SK-N-SH (cell line): ENCODE measurements at regions not wholly inside any gene's neighbourhood (a gene's known extent, or its start where the extent isn't known, plus 50 kb on each side); places are given as distances from the start of the nearest gene placed in this dataset.

Experiments used
- CTCF ChIA-PET: fragments of 300-600, 350-600 bp; formaldehyde crosslinking; extraction: SDS; loops from one replicate; lab custom pipeline; 2021; lab: Yijun Ruan, JAX
- POLR2A ChIA-PET: fragments of 350-600 bp; sonication (Branson Sonifier 250); formaldehyde crosslinking; extraction: SDS; loops from one replicate; lab custom pipeline; 2020; ENCODE audit warnings: antibody characterized with exemption, inconsistent platforms; lab: Yijun Ruan, JAX
- DNase-seq: peaks from one replicate; pipeline ENCODE4 v3.0.0; 2012
- H2AFZ ChIP-seq: fragments of 200-600 bp; sonication (generic); 2 replicates; pipeline ENCODE4 v1.8.1; 2016; ENCODE audit warnings: antibody characterized with exemption, mild to moderate bottlenecking, low read depth
- H3F3A ChIP-seq: fragments of 200-600 bp; sonication (generic); replicated peaks from 2 replicates; pipeline ENCODE3; 2016; ENCODE audit warnings: antibody characterized with exemption, mild to moderate bottlenecking; ENCODE audit not compliant: insufficient read depth
- H3K27ac ChIP-seq, 2 experiments: fragments of 200-500 bp in 1 of 2; fragments of 200-600 bp in 1 of 2; sonication (Bioruptor generic) in 1 of 2; sonication (generic), shearing (Covaris generic) in 1 of 2; 2 replicates each; pipeline versions ENCODE4 v1.5.1 to v1.6.1; 2014 to 2016; ENCODE audit warnings: low read depth in 2 of 2, inconsistent platforms in 1 of 2, low read length in 1 of 2, mild to moderate bottlenecking in 1 of 2, mixed read lengths in 1 of 2
- H3K27me3 ChIP-seq: fragments of 200-600 bp; sonication (generic), shearing (Covaris generic); 2 replicates; pipeline ENCODE4 v1.6.1; 2016; ENCODE audit warnings: mixed run types; ENCODE audit not compliant: insufficient read depth
- H3K36me3 ChIP-seq, 2 experiments: fragments of 200-500 bp in 1 of 2; fragments of 200-600 bp in 1 of 2; sonication (Bioruptor generic) in 1 of 2; sonication (generic) in 1 of 2; replicated peaks in 1 of 2; 2 replicates each; pipeline versions ENCODE3 to v1.5.1; 2014 to 2016; ENCODE audit warnings: low read length in 1 of 2, mild to moderate bottlenecking in 1 of 2; ENCODE audit not compliant: insufficient read depth in 2 of 2, control insufficient read depth in 1 of 2
- H3K4me1 ChIP-seq, 2 experiments: fragments of 200-500 bp in 1 of 2; fragments of 200-600 bp in 1 of 2; sonication (Bioruptor generic) in 1 of 2; sonication (generic), shearing (Covaris generic) in 1 of 2; 2 replicates each; pipeline versions ENCODE4 v1.5.1 to v1.6.1; 2014 to 2016; ENCODE audit warnings: low read depth in 1 of 2, low read length in 1 of 2, mixed run types in 1 of 2; ENCODE audit not compliant: insufficient read depth in 2 of 2, control insufficient read depth in 1 of 2
- H3K4me2 ChIP-seq: fragments of 200-600 bp; sonication (generic), shearing (Covaris generic); 2 replicates; pipeline ENCODE4 v1.6.1; 2017; ENCODE audit warnings: mixed run types
- H3K4me3 ChIP-seq, 2 experiments: fragments of 200-500 bp in 1 of 2; fragments of 200-600 bp in 1 of 2; sonication (Bioruptor generic) in 1 of 2; sonication (generic), shearing (Covaris generic) in 1 of 2; 2 replicates each; pipeline versions ENCODE4 v1.5.1 to v1.8.1; 2014 to 2016; ENCODE audit warnings: low read depth in 2 of 2, inconsistent platforms in 1 of 2, low read length in 1 of 2, mild to moderate bottlenecking in 1 of 2, mixed read lengths in 1 of 2, moderate library complexity in 1 of 2
- H3K79me2 ChIP-seq: fragments of 200-600 bp; sonication (generic); 2 replicates; pipeline ENCODE4 v1.8.1; 2017; ENCODE audit warnings: mild to moderate bottlenecking; ENCODE audit not compliant: insufficient read depth
- H3K9ac ChIP-seq: fragments of 200-600 bp; sonication (generic); 2 replicates; pipeline ENCODE4 v1.6.1; 2017; ENCODE audit warnings: mixed run types
- H3K9me2 ChIP-seq: fragments of 200-600 bp; sonication (generic); 2 replicates; pipeline ENCODE4 v1.6.1; 2017; ENCODE audit warnings: mixed run types
- H3K9me3 ChIP-seq: fragments of 200-600 bp; sonication (generic); 2 replicates; pipeline ENCODE4 v1.6.1; 2017; ENCODE audit warnings: mixed run types, mild to moderate bottlenecking, moderate library complexity
- H4K20me1 ChIP-seq: fragments of 200-600 bp; sonication (generic); 2 replicates; pipeline ENCODE4 v1.6.1; 2017; ENCODE audit warnings: mild to moderate bottlenecking, mixed run types; ENCODE audit not compliant: insufficient read depth
- CHD2 ChIP-seq: fragments of 150-350 bp; IDR thresholded peaks from 2 replicates; pipeline ENCODE4 v1.6.1; 2018; ENCODE audit warnings: low read length; ENCODE audit not compliant: partially characterized antibody
- ELF1 ChIP-seq: IDR thresholded peaks from 2 replicates; pipeline ENCODE4 v1.4.0; 2012
- EZH2phosphoT487 ChIP-seq: fragments of 200-600 bp; sonication (generic); IDR thresholded peaks from 2 replicates; pipeline ENCODE4 v1.6.1; 2017; ENCODE audit warnings: low read depth, mixed run types, mild to moderate bottlenecking, antibody characterized with exemption, moderate library complexity, borderline replicate concordance
- FOSL2 ChIP-seq: IDR thresholded peaks from 2 replicates; pipeline ENCODE4 v1.4.0; 2012; ENCODE audit warnings: low read depth, mild to moderate bottlenecking, moderate library complexity, borderline replicate concordance
- FOXM1 ChIP-seq: IDR thresholded peaks from 2 replicates; pipeline ENCODE4 v1.4.0; 2012; ENCODE audit warnings: low read depth, mild to moderate bottlenecking
- GABPA ChIP-seq: IDR thresholded peaks from 2 replicates; pipeline ENCODE4 v1.4.0; 2012; ENCODE audit warnings: low read depth, mild to moderate bottlenecking
- GATA2 ChIP-seq: sonication (generic); formaldehyde crosslinking; IDR thresholded peaks from 2 replicates; pipeline ENCODE4 v1.5.0; 2020; ENCODE audit warnings: mild to moderate bottlenecking, missing genetic modification reagents
- JUND ChIP-seq: IDR thresholded peaks from 2 replicates; pipeline ENCODE4 v1.4.0; 2012
- MXI1 ChIP-seq: IDR thresholded peaks from 2 replicates; pipeline ENCODE4 v1.6.1; 2012; ENCODE audit warnings: mild to moderate bottlenecking, low read depth, low read length, improper control_type of control experiment
- NFIC ChIP-seq: IDR thresholded peaks from 2 replicates; pipeline ENCODE4 v1.4.0; 2012; ENCODE audit warnings: borderline replicate concordance
- RCOR1 ChIP-seq: fragments of 150-350 bp; IDR thresholded peaks from 2 replicates; pipeline ENCODE4 v1.6.1; 2017; ENCODE audit warnings: antibody characterized with exemption, low read length
- RFX5 ChIP-seq: IDR thresholded peaks from 2 replicates; pipeline ENCODE4 v1.6.1; 2012; ENCODE audit warnings: mild to moderate bottlenecking, improper control_type of control experiment, low read length
- RXRA ChIP-seq: IDR thresholded peaks from 2 replicates; pipeline ENCODE4 v1.4.0; 2012; ENCODE audit warnings: low read depth, mild to moderate bottlenecking, borderline replicate concordance
- SIN3A ChIP-seq: IDR thresholded peaks from 2 replicates; pipeline ENCODE4 v1.6.1; 2012; ENCODE audit warnings: low read depth, mild to moderate bottlenecking, low read length, moderate library complexity, borderline replicate concordance
- TAF1 ChIP-seq: IDR thresholded peaks from 2 replicates; pipeline ENCODE4 v1.6.1; 2012; ENCODE audit warnings: low read depth, mild to moderate bottlenecking, low read length, moderate library complexity, borderline replicate concordance
- TCF12 ChIP-seq: IDR thresholded peaks from 2 replicates; pipeline ENCODE4 v1.4.0; 2012
- TEAD4 ChIP-seq: IDR thresholded peaks from 2 replicates; pipeline ENCODE4 v1.4.0; 2012; ENCODE audit warnings: mild to moderate bottlenecking, borderline replicate concordance; ENCODE audit not compliant: insufficient read depth
- YY1 ChIP-seq: IDR thresholded peaks from 2 replicates; pipeline ENCODE4 v1.4.0; 2012; ENCODE audit warnings: low read depth, mild to moderate bottlenecking
- TF ChIP-seq, protein P1 (sequence below): fragments of 200-600 bp; sonication (generic); IDR thresholded peaks from 2 replicates; pipeline ENCODE4 v1.6.1; 2017; ENCODE audit warnings: antibody characterized with exemption, mild to moderate bottlenecking, moderate library complexity
- TF ChIP-seq, protein P2 (sequence below): fragments of 150-350 bp; IDR thresholded peaks from 2 replicates; pipeline ENCODE4 v1.6.1; 2016; ENCODE audit warnings: mild to moderate bottlenecking, low read depth, low read length

DNA sequence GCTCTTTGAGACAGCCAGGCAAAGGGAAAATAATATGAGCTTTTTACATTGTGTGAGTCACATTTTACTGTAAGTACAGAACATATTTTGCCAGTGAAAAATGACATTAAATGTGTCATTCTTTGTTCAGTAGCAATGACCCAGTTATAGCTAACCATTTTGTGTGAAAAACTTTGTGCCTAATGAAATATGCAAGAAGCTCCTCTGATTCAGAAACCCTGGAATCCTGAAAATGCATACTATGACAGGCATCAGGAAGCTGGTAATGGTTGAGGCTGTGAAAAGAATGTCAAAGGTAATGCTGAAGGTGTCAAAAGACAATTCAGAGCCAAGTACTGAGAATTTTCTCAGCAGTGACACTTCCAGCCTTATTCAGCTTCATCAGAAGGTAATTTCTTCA is 549.5 kb upstream of the SMIM31 start:
- no peak overlapping the region for H3K4me2 ChIP-seq
- H3K79me2 ChIP-seq: no peaks in the 10 kb centered on the region
- H4K20me1 ChIP-seq: no peaks in the 10 kb centered on the region
- POLR2A ChIA-PET: no interaction called here
- H3K9me3 ChIP-seq: no peaks in the 10 kb centered on the region
- TF ChIP-seq EZH2phosphoT487 (no peak), RCOR1 (no peak), MXI1 (no peak), TCF12 (no peak), TEAD4 (no peak), FOSL2 (no peak), CHD2 (no peak), YY1 (no peak), TAF1 (no peak), NFIC (no peak), RXRA (no peak), RFX5 (no peak), JUND (no peak), SIN3A (no peak), FOXM1 (no peak), ELF1 (no peak), GATA2 (CRISPR knock-in tag) (no peak), GABPA (no peak)
- TF ChIP-seq, protein P1, sequence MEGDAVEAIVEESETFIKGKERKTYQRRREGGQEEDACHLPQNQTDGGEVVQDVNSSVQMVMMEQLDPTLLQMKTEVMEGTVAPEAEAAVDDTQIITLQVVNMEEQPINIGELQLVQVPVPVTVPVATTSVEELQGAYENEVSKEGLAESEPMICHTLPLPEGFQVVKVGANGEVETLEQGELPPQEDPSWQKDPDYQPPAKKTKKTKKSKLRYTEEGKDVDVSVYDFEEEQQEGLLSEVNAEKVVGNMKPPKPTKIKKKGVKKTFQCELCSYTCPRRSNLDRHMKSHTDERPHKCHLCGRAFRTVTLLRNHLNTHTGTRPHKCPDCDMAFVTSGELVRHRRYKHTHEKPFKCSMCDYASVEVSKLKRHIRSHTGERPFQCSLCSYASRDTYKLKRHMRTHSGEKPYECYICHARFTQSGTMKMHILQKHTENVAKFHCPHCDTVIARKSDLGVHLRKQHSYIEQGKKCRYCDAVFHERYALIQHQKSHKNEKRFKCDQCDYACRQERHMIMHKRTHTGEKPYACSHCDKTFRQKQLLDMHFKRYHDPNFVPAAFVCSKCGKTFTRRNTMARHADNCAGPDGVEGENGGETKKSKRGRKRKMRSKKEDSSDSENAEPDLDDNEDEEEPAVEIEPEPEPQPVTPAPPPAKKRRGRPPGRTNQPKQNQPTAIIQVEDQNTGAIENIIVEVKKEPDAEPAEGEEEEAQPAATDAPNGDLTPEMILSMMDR: no peak
- TF ChIP-seq, protein P2, sequence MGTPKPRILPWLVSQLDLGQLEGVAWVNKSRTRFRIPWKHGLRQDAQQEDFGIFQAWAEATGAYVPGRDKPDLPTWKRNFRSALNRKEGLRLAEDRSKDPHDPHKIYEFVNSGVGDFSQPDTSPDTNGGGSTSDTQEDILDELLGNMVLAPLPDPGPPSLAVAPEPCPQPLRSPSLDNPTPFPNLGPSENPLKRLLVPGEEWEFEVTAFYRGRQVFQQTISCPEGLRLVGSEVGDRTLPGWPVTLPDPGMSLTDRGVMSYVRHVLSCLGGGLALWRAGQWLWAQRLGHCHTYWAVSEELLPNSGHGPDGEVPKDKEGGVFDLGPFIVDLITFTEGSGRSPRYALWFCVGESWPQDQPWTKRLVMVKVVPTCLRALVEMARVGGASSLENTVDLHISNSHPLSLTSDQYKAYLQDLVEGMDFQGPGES: no peak
- no peak overlapping the region for H3K4me3 ChIP-seq
- H3K36me3 ChIP-seq: no peaks in the 10 kb centered on the region
- no peak overlapping the region; a peak in 1 of 4 replicates for H3K27ac ChIP-seq
- H3F3A ChIP-seq: no peaks in the 10 kb centered on the region
- H3K4me1 ChIP-seq: no peaks in the 10 kb centered on the region; a peak in 1 of 4 replicates
- no peak overlapping the region for H3K9ac ChIP-seq
- H3K27me3 ChIP-seq: no peaks in the 10 kb centered on the region
- DNase-seq: no peak
- no peaks in the 10 kb centered on the region for H3K9me2 ChIP-seq
- CTCF ChIA-PET: no interaction called here
- no peak overlapping the region for H2AFZ ChIP-seq
